ENCODE measurements at regions not wholly inside any gene's neighbourhood (a gene's known extent, or its start where the extent isn't known, plus 50 kb on each side); places are given as distances from the start of the nearest gene placed in this dataset.
"Not testable (repeated sequence)": the region's sequence is repeated elsewhere in the genome, so short reads cannot be mapped to it uniquely, and the experiment has no call there.

DNA sequence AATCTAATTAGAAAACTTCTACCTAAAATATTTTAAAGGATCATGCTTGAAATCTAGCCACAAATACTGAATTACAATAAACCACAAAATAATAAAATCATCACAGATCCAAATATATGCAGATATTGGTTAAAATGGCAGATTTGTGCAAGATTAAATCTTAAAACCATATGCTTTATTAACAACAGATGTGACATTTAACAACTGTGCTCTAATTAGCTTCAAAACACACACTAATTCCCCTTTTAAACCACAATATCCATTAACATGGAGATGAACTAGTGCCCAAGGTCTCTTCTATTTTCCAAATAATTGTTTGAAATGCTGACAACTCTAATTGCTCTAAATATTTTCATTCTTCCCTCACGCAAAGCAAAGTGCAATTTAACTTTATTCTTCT, 1530.3 kb downstream of the SI start:
- H3K36me3 Mint-ChIP-seq (ENCODE audit: low read depth) = no peaks in the 10 kb centered on the region
- no peaks in the 10 kb centered on the region for H3K27me3 Mint-ChIP-seq
- H3K4me3 Mint-ChIP-seq = no peak overlapping the region
- H3K27ac Mint-ChIP-seq = no peak overlapping the region
- H3K9me3 Mint-ChIP-seq = peaks cover 10% of the 10 kb centered on the region
- H3K4me1 Mint-ChIP-seq (ENCODE audit: low read depth) = no peaks in the 10 kb centered on the region
- intact Hi-C loops (cut with micrococcal nuclease) = no loop called here

- no peaks in the 10 kb centered on the region for H3K36me3 Mint-ChIP-seq (ENCODE audit: low read depth)
- intact Hi-C loops (cut with micrococcal nuclease) = no loop called here
- no peak overlapping the region for H3K27ac Mint-ChIP-seq
- H3K9me3 Mint-ChIP-seq = peaks cover 10% of the 10 kb centered on the region
- H3K4me3 Mint-ChIP-seq = no peak overlapping the region
- H3K4me1 Mint-ChIP-seq (ENCODE audit: low read depth) = no peaks in the 10 kb centered on the region
- H3K27me3 Mint-ChIP-seq = no peaks in the 10 kb centered on the region
Measured at GRCh38 chr3:163547014-163547685, 1531.1 kb downstream of the SI start.

GRCh38 chr3:163543662-163544061, 1534.6 kb downstream of the SI start:
- intact Hi-C loops (cut with micrococcal nuclease) = no loop called here
- Mint-ChIP-seq H3K9me3 (no peaks in the 10 kb centered on the region), H3K27ac (no peak overlapping the region), H3K4me1 (ENCODE audit: low read depth) (no peaks in the 10 kb centered on the region), H3K27me3 (no peaks in the 10 kb centered on the region), H3K4me3 (no peak overlapping the region), H3K36me3 (ENCODE audit: low read depth) (no peaks in the 10 kb centered on the region)

DNA sequence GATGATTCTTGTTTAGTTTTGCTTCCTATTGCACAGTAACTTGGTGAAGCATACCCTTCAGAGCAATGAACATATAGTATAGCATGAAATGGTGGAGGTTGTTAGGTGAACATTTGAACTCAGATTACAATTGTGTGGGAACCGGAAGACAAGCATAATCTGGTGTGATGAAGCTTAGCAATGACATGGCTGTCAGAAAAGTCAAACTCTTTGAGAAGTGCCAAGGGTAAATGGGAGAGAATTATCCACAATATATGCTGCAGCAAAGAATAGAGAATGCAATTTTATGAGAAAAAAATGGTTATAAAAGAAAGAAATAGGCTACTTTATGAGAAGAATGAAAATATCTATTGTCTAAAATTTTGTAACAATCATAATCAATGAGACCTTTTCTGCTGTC, 1536.7 kb downstream of the SI start:
- Mint-ChIP-seq H3K4me3 (no peak overlapping the region), H3K27ac (no peak overlapping the region), H3K36me3 (ENCODE audit: low read depth) (no peaks in the 10 kb centered on the region), H3K4me1 (ENCODE audit: low read depth) (no peaks in the 10 kb centered on the region), H3K9me3 (no peaks in the 10 kb centered on the region), H3K27me3 (no peaks in the 10 kb centered on the region)
- intact Hi-C loops (cut with micrococcal nuclease) = no loop called here

DNA sequence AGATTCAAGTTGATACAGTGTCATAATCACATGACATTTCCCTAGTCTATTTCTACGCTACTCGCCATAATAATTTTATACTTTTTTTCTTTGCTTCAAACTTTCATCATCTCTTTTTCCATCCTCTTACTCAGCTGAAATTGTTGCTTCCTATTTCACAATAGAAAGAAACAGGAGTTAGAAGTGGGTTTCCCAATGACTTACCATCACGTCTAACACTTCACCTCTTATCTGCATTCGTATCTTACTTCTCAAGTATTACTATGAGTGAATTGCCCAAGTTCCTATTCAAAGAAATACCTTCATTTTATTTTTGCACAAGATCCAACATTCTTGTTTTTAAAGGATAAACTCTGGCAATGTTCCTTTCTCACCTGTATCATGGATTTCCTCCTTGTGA, 1539.9 kb downstream of the SI start:
- Mint-ChIP-seq H3K9me3 (no peaks in the 10 kb centered on the region), H3K4me1 (ENCODE audit: low read depth) (no peaks in the 10 kb centered on the region), H3K27me3 (no peaks in the 10 kb centered on the region), H3K27ac (no peak overlapping the region), H3K4me3 (no peak overlapping the region), H3K36me3 (ENCODE audit: low read depth) (no peaks in the 10 kb centered on the region)
- intact Hi-C loops (cut with micrococcal nuclease) = no loop called here

- no peak overlapping the region for H3K27ac Mint-ChIP-seq
- no peak overlapping the region for H3K4me3 Mint-ChIP-seq
- no peaks in the 10 kb centered on the region for H3K36me3 Mint-ChIP-seq (ENCODE audit: low read depth)
- intact Hi-C loops (cut with micrococcal nuclease) = no loop called here
- no peaks in the 10 kb centered on the region for H3K27me3 Mint-ChIP-seq
- peaks cover 22% of the 10 kb centered on the region for H3K9me3 Mint-ChIP-seq
- no peaks in the 10 kb centered on the region for H3K4me1 Mint-ChIP-seq (ENCODE audit: low read depth)
Measured at GRCh38 chr3:163533381-163533780, 1544.9 kb downstream of the SI start.

GRCh38 chr3:163523375-163523774, 1554.9 kb downstream of the SI start:
- no peaks in the 10 kb centered on the region for H3K36me3 Mint-ChIP-seq (ENCODE audit: low read depth)
- no peak overlapping the region for H3K27ac Mint-ChIP-seq
- no peaks in the 10 kb centered on the region for H3K9me3 Mint-ChIP-seq
- no peak overlapping the region for H3K4me3 Mint-ChIP-seq
- no peaks in the 10 kb centered on the region for H3K4me1 Mint-ChIP-seq (ENCODE audit: low read depth)
- no peaks in the 10 kb centered on the region for H3K27me3 Mint-ChIP-seq
- intact Hi-C loops (cut with micrococcal nuclease) = no loop called here

GRCh38 chr3:163521261-163521660, 1557.0 kb downstream of the SI start:
- H3K36me3 Mint-ChIP-seq (ENCODE audit: low read depth) = no peaks in the 10 kb centered on the region
- H3K4me1 Mint-ChIP-seq (ENCODE audit: low read depth) = no peaks in the 10 kb centered on the region
- H3K9me3 Mint-ChIP-seq = no peaks in the 10 kb centered on the region
- H3K27me3 Mint-ChIP-seq = no peaks in the 10 kb centered on the region
- intact Hi-C loops (cut with micrococcal nuclease) = no loop called here
- H3K27ac Mint-ChIP-seq = no peak overlapping the region
- no peak overlapping the region for H3K4me3 Mint-ChIP-seq

- Mint-ChIP-seq H3K27me3 (no peaks in the 10 kb centered on the region), H3K9me3 (no peaks in the 10 kb centered on the region)
- intact Hi-C loops (cut with micrococcal nuclease) = no loop called here
Measured at GRCh38 chr3:163518065-163518464, 1560.2 kb downstream of the SI start.

DNA sequence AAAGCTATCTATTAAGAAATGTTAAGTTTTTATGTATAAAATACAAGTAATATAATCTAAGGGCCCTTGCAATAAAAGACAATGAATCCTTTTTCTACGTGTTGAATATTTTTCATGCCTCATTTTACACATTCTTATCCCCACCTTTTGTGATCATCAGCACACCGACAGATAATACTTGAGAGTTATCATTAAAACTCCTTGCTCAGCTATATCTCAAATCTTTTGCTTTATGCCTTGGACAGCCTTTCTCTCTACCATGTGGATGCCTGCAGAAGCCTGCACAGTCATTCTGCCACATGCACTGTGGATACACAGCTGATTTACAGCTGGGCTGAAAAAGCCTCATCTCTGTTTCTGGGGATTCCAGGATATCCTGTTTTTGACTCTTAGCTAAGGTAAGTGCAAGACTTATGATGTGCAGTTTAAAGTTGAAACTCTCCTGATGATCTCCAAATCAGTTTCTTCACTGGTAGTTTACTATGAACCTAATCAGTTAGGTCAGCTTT, 1565.1 kb downstream of the SI start:
- Mint-ChIP-seq H3K4me3 (no peak overlapping the region), H3K9me3 (no peaks in the 10 kb centered on the region), H3K27me3 (no peaks in the 10 kb centered on the region), H3K27ac (no peak overlapping the region), H3K36me3 (ENCODE audit: low read depth) (no peaks in the 10 kb centered on the region), H3K4me1 (ENCODE audit: low read depth) (no peaks in the 10 kb centered on the region)
- intact Hi-C loops (cut with micrococcal nuclease) = no loop called here

More at GRCh38 chr3:163518065-163518464, 1560.2 kb downstream of the SI start:
- Mint-ChIP-seq H3K4me3 (no peak overlapping the region), H3K4me1 (ENCODE audit: low read depth) (no peaks in the 10 kb centered on the region), H3K36me3 (ENCODE audit: low read depth) (no peaks in the 10 kb centered on the region), H3K27ac (no peak overlapping the region)

DNA sequence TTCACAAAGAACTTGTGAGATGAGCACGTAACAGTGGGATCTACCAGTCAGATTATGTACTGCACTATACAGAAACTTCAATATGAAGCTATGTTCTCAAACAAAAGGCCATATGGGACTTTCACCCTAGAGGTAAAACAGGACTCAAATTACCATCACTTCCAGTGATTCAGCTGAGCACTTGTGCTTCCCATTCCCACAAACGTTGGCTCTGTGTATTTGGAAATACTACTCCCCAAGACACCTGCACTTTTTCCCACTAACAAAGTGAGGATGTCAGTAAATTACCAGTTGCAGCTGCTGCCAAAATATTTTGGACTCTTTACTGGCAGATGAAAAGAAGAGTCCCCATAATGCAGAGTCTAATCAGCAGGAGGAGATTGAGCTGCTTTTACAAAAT, 1570.1 kb downstream of the SI start:
- Mint-ChIP-seq H3K27me3 (no peaks in the 10 kb centered on the region), H3K4me3 (no peak overlapping the region), H3K27ac (no peak overlapping the region), H3K4me1 (ENCODE audit: low read depth) (no peaks in the 10 kb centered on the region), H3K36me3 (ENCODE audit: low read depth) (no peaks in the 10 kb centered on the region), H3K9me3 (no peaks in the 10 kb centered on the region)
- intact Hi-C loops (cut with micrococcal nuclease) = no loop called here

- H3K9me3 Mint-ChIP-seq = peaks cover 2% of the 10 kb centered on the region
Measured at GRCh38 chr3:163504974-163505373, 1573.3 kb downstream of the SI start.

GRCh38 chr3:163499736-163500219, 1578.5 kb downstream of the SI start:
- H3K27me3 Mint-ChIP-seq; H3K4me3 Mint-ChIP-seq; H3K36me3 Mint-ChIP-seq (ENCODE audit: low read depth); H3K27ac Mint-ChIP-seq; H3K4me1 Mint-ChIP-seq (ENCODE audit: low read depth); intact Hi-C loops (cut with micrococcal nuclease): not testable (repeated sequence)
- peaks cover 12% of the 10 kb centered on the region for H3K9me3 Mint-ChIP-seq

More at GRCh38 chr3:163504974-163505373, 1573.3 kb downstream of the SI start:
- Mint-ChIP-seq H3K27me3 (no peaks in the 10 kb centered on the region), H3K4me3 (no peak overlapping the region), H3K36me3 (ENCODE audit: low read depth) (no peaks in the 10 kb centered on the region), H3K4me1 (ENCODE audit: low read depth) (no peaks in the 10 kb centered on the region), H3K27ac (no peak overlapping the region)
- intact Hi-C loops (cut with micrococcal nuclease) = no loop called here

GRCh38 chr3:163498842-163499735, 1579.2 kb downstream of the SI start:
- intact Hi-C loops (cut with micrococcal nuclease); H3K4me1 Mint-ChIP-seq (ENCODE audit: low read depth); H3K27ac Mint-ChIP-seq; H3K4me3 Mint-ChIP-seq; H3K36me3 Mint-ChIP-seq (ENCODE audit: low read depth); H3K27me3 Mint-ChIP-seq: not testable (repeated sequence)
- H3K9me3 Mint-ChIP-seq = peaks cover 12% of the 10 kb centered on the region

Measured in dendritic cell treated with granulocyte-macrophage colony-stimulating factor and Interleukin-4, amounts not matched to agents 40 ng/mL and 50 ng/mL, for 4 days (primary cell).